ENCODE measurements at regions not wholly inside any gene's neighbourhood (a gene's known extent, or its start where the extent isn't known, plus 50 kb on each side); places are given as distances from the start of the nearest gene placed in this dataset.
A peak's percentile ranks its signal among the peaks of the same experiment; 100 is the strongest.

DNA sequence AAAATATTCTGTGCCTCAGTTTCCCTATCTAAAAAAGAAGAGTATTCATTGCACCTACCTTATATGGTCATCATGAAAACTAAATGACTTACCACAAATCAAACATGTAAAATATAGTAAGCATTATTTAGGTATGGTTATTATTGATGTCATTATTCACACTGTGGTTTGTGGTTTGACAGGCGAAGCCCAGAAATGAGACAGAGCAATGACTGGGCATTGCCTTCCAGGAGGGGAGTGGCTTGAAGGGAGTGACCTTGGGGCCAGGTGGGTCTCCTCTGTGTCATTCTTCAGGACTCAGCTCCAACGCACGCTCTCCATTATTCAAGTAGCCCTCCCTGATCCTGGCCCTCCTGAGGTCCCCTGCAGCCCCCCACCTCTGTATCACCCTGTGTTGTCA, 133.7 kb downstream of the DMRTA2 start:
- peaks cover 0 to 1% (median 0%) of the 10 kb centered on the region in 4 donors for H3K9me3 ChIP-seq (ENCODE audit: control insufficient read depth in 4 of 4, insufficient read depth in 3 of 4, low read length in 3 of 4)
- H3K4me3 ChIP-seq = no peak overlapping the region
- WGBS, 2 donors = 79 to 80% methylated on average over 3 of the region's 3 CpGs
- no peaks in the 10 kb centered on the region for H3K4me1 ChIP-seq (ENCODE audit: control insufficient read depth in 5 of 5, insufficient read depth in 5 of 5, low read length in 5 of 5)
- H3K9ac ChIP-seq (ENCODE audit: insufficient read depth in 1 of 2, low read length in 2 of 2) = no peak overlapping the region
- DNase-seq (no peak), ATAC-seq (ENCODE audit: insufficient read depth, low FRiP score) (no peak)
- no peak overlapping the region for H3K27ac ChIP-seq (ENCODE audit: low read depth in 1 of 2, low read length in 1 of 2)
- no peaks in the 10 kb centered on the region for H3K36me3 ChIP-seq (ENCODE audit: control insufficient read depth in 4 of 4, insufficient read depth in 4 of 4, low read length in 4 of 4)
- H3K27me3 ChIP-seq (ENCODE audit: control insufficient read depth in 3 of 3, insufficient read depth in 3 of 3, low read length in 2 of 3) = peaks cover 0 to 2% (median 0%) of the 10 kb centered on the region in 3 donors
- TF ChIP-seq, protein P1, sequence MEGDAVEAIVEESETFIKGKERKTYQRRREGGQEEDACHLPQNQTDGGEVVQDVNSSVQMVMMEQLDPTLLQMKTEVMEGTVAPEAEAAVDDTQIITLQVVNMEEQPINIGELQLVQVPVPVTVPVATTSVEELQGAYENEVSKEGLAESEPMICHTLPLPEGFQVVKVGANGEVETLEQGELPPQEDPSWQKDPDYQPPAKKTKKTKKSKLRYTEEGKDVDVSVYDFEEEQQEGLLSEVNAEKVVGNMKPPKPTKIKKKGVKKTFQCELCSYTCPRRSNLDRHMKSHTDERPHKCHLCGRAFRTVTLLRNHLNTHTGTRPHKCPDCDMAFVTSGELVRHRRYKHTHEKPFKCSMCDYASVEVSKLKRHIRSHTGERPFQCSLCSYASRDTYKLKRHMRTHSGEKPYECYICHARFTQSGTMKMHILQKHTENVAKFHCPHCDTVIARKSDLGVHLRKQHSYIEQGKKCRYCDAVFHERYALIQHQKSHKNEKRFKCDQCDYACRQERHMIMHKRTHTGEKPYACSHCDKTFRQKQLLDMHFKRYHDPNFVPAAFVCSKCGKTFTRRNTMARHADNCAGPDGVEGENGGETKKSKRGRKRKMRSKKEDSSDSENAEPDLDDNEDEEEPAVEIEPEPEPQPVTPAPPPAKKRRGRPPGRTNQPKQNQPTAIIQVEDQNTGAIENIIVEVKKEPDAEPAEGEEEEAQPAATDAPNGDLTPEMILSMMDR (IDR thresholded peaks at IDR 0.05; ENCODE audit: control extremely low read depth, extremely low read depth) = no peak

DNA sequence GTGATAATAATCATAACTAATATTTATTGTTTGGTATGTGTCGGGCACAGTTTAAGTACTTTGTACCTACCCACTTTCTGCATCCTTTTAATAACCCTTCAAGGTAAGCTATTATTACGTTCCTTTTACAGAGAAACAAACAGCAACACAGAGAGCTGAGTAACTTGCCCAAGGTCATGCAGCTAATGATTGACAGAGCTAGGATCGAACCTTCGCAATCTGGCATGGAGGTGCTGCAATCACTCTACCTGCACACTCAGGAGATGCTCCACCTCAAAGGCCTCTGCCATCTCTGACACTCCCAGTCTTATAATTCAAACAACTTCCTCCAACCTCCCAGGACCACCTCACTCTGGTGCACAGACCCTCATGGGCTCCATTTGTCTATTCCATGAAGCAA, 137.2 kb downstream of the DMRTA2 start:
- DNase-seq = no peak
- no peaks in the 10 kb centered on the region for H3K36me3 ChIP-seq (ENCODE audit: control insufficient read depth in 4 of 4, insufficient read depth in 4 of 4, low read length in 4 of 4)
- peaks cover 0 to 2% (median 0%) of the 10 kb centered on the region in 3 donors for H3K27me3 ChIP-seq (ENCODE audit: control insufficient read depth in 3 of 3, insufficient read depth in 3 of 3, low read length in 2 of 3)
- H3K27ac ChIP-seq (ENCODE audit: low read depth in 1 of 2, low read length in 1 of 2) = no peak overlapping the region
- no peak overlapping the region for H3K4me3 ChIP-seq
- TF ChIP-seq, protein P1 (IDR thresholded peaks at IDR 0.05; ENCODE audit: control extremely low read depth, extremely low read depth) = no peak
- H3K9me3 ChIP-seq (ENCODE audit: control insufficient read depth in 4 of 4, insufficient read depth in 3 of 4, low read length in 3 of 4) = peaks cover 0 to 1% (median 0%) of the 10 kb centered on the region in 4 donors
- WGBS, 2 donors = 84 to 88% methylated on average over 4 of the region's 4 CpGs
- no peak overlapping the region for H3K9ac ChIP-seq (ENCODE audit: insufficient read depth in 1 of 2, low read length in 2 of 2)
- ATAC-seq (ENCODE audit: insufficient read depth, low FRiP score) = no peak
- H3K4me1 ChIP-seq (ENCODE audit: control insufficient read depth in 5 of 5, insufficient read depth in 5 of 5, low read length in 5 of 5) = no peaks in the 10 kb centered on the region

DNA sequence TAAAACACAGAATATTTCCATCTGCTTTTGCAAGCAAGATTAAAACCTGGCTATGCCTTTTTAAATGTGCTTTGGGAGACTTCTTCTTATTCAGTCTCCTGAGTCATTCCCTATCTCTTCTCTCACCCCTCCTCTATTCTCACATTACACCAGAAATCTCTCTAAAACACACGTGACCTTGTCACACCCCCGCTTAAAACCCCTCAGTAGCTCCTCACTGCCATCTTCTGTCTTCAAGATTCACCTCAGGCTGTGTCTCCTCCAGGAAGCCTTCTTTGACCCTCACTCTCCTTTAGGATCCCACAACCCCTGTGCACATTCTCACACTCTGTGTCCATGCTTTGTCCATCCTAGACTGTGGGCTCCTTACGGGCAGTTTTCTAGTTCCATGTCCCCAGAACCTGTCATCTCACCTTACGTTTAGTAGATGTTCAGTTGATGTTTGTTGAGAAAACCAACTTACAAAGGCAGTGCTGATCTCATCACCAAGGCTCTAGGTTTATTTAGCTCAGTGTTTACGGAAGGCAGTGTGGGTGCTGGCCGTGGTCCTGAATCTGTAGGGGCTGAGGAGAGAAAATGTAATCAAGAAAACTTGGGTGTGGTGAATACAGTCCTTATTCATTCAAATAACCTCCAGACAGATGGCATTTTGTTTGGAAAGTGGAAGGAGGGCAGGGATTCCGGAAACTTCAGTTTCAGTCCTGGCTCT, 143.5 kb downstream of the DMRTA2 start:
- ATAC-seq (ENCODE audit: insufficient read depth, low FRiP score) (no peak), DNase-seq (peak; percentile 41 to 71 (median 53))
- Histone ChIP-seq H3K9ac (ENCODE audit: insufficient read depth in 1 of 2, low read length in 2 of 2) (no peak overlapping the region), H3K27ac (ENCODE audit: low read depth in 1 of 2, low read length in 1 of 2) (no peak overlapping the region), H3K36me3 (ENCODE audit: control insufficient read depth in 4 of 4, insufficient read depth in 4 of 4, low read length in 4 of 4) (no peaks in the 10 kb centered on the region), H3K4me3 (no peak overlapping the region), H3K9me3 (ENCODE audit: control insufficient read depth in 4 of 4, insufficient read depth in 3 of 4, low read length in 3 of 4) (peaks cover 0 to 3% (median 0%) of the 10 kb centered on the region in 4 donors), H3K4me1 (ENCODE audit: control insufficient read depth in 5 of 5, insufficient read depth in 5 of 5, low read length in 5 of 5) (peaks cover 0 to 1% (median 0%) of the 10 kb centered on the region in 5 donors), H3K27me3 (ENCODE audit: control insufficient read depth in 3 of 3, insufficient read depth in 3 of 3, low read length in 2 of 3) (peaks cover 0 to 4% (median 0%) of the 10 kb centered on the region in 3 donors)
- TF ChIP-seq, protein P1 (IDR thresholded peaks at IDR 0.05; ENCODE audit: control extremely low read depth, extremely low read depth) = no peak
- 18 to 22% methylated on average over 7 of the region's 7 CpGs for WGBS, 2 donors
